Hepatocyte (in vitro differentiated cells): ENCODE measurements at regions not wholly inside any gene's neighbourhood (a gene's known extent, or its start where the extent isn't known, plus 50 kb on each side); places are given as distances from the start of the nearest gene placed in this dataset.

ENCODE experiments used
- DNase-seq: peaks from one replicate; pipeline ENCODE4 v3.0.0-alpha.2; 2016; ENCODE audit warnings: low spot score
- H2AFZ ChIP-seq: fragments of 200-600 bp; sonication (generic); 2 replicates; pipeline ENCODE4 v1.6.0; 2016; ENCODE audit warnings: antibody characterized with exemption, mild to moderate bottlenecking
- H3K27ac ChIP-seq: fragments of 200-600 bp; sonication (generic); 2 replicates; pipeline ENCODE4 v1.5.1; 2016; ENCODE audit warnings: mild to moderate bottlenecking
- H3K27me3 ChIP-seq: fragments of 200-600 bp; sonication (generic); 2 replicates; pipeline ENCODE4 v1.6.1; 2016
- H3K36me3 ChIP-seq: fragments of 200-600 bp; sonication (generic); replicated peaks from 2 replicates; pipeline ENCODE4 v1.5.1; 2016; ENCODE audit warnings: low read depth; ENCODE audit not compliant: insufficient read depth
- H3K4me1 ChIP-seq: fragments of 200-600 bp; sonication (generic); 2 replicates; pipeline ENCODE4 v1.5.1; 2016; ENCODE audit warnings: mild to moderate bottlenecking, moderate library complexity; ENCODE audit not compliant: insufficient read depth
- H3K4me2 ChIP-seq: fragments of 200-600 bp; sonication (generic); 2 replicates; pipeline ENCODE4 v1.6.0; 2016
- H3K4me3 ChIP-seq: fragments of 200-600 bp; sonication (generic); 2 replicates; pipeline ENCODE4 v1.5.1; 2016; ENCODE audit warnings: mild to moderate bottlenecking
- H3K79me2 ChIP-seq: fragments of 200-600 bp; sonication (generic); 2 replicates; pipeline ENCODE4 v1.6.0; 2017; ENCODE audit warnings: mild to moderate bottlenecking
- H3K9me2 ChIP-seq: fragments of 200-600 bp; sonication (generic); replicated peaks from 2 replicates; pipeline ENCODE4 v1.6.0; 2017; ENCODE audit warnings: mild to moderate bottlenecking; ENCODE audit not compliant: insufficient read depth
- H3K9me3 ChIP-seq: fragments of 200-600 bp; sonication (generic); 2 replicates; pipeline ENCODE4 v1.5.1; 2016; ENCODE audit warnings: low read depth, mild to moderate bottlenecking
- H4K20me1 ChIP-seq: fragments of 200-600 bp; sonication (generic); 2 replicates; pipeline ENCODE4 v1.6.0; 2016; ENCODE audit warnings: mild to moderate bottlenecking; ENCODE audit not compliant: insufficient read depth, poor library complexity, severe bottlenecking
- EZH2 ChIP-seq: fragments of 200-600 bp; sonication (generic); IDR thresholded peaks from 2 replicates; pipeline ENCODE4 v1.6.1; 2016; ENCODE audit warnings: antibody characterized with exemption, mild to moderate bottlenecking, borderline replicate concordance
- EZH2phosphoT487 ChIP-seq: fragments of 200-600 bp; sonication (generic); IDR thresholded peaks from one replicate; pipeline ENCODE4 v1.6.1; 2018; ENCODE audit warnings: antibody characterized with exemption, mild to moderate bottlenecking, low read depth, moderate library complexity; ENCODE audit not compliant: unreplicated experiment, severe bottlenecking
- whole genome bisulfite sequencing: methylation state at CpG from one replicate; pipeline ENCODE4 v1.1.6; 2016; ENCODE audit warnings: low lambda C conversion rate; ENCODE audit errors: missing lambda C conversion rate; 5-methylcytosine and 5-hydroxymethylcytosine counted together
- TF ChIP-seq, protein P1 (sequence below): fragments of 200-600 bp; sonication (generic); IDR thresholded peaks from 2 replicates; pipeline ENCODE4 v1.5.1; 2016; ENCODE audit warnings: antibody characterized with exemption, mild to moderate bottlenecking; ENCODE audit not compliant: poor library complexity

DNA sequence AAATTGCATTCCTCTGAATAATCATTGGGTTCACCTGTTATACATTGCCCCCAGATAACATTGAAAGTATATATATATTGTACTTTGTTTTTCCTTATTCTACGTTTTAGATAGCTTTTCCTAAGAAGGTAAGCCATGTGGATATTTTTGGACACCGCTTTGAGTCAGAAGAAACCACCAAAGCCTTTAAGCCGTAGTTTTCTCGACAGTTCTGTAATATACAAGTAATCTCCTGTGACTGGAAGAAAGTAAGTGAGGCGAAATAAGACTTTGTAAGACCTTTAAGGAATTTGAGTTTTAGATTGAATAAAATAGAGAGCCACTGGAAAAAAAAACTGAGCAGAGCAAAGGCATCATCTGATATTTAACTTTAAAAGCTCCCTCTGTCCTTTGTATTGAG, 1092.0 kb downstream of the DIPK2A start:
- no peak overlapping the region for H3K4me3 ChIP-seq
- DNase-seq: no peak
- H2AFZ ChIP-seq: no peak overlapping the region
- no peak overlapping the region for H3K27ac ChIP-seq
- 83% methylated on average over 5 of the region's 5 CpGs for WGBS
- no peaks in the 10 kb centered on the region for H3K4me1 ChIP-seq
- H3K9me2 ChIP-seq: no peaks in the 10 kb centered on the region
- H3K9me3 ChIP-seq: no peaks in the 10 kb centered on the region
- TF ChIP-seq, protein P1, sequence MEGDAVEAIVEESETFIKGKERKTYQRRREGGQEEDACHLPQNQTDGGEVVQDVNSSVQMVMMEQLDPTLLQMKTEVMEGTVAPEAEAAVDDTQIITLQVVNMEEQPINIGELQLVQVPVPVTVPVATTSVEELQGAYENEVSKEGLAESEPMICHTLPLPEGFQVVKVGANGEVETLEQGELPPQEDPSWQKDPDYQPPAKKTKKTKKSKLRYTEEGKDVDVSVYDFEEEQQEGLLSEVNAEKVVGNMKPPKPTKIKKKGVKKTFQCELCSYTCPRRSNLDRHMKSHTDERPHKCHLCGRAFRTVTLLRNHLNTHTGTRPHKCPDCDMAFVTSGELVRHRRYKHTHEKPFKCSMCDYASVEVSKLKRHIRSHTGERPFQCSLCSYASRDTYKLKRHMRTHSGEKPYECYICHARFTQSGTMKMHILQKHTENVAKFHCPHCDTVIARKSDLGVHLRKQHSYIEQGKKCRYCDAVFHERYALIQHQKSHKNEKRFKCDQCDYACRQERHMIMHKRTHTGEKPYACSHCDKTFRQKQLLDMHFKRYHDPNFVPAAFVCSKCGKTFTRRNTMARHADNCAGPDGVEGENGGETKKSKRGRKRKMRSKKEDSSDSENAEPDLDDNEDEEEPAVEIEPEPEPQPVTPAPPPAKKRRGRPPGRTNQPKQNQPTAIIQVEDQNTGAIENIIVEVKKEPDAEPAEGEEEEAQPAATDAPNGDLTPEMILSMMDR: no peak
- TF ChIP-seq EZH2 (no peak), EZH2phosphoT487 (no peak)
- H3K4me2 ChIP-seq: no peak overlapping the region
- H3K79me2 ChIP-seq: no peaks in the 10 kb centered on the region
- no peaks in the 10 kb centered on the region for H3K36me3 ChIP-seq
- H3K27me3 ChIP-seq: no peaks in the 10 kb centered on the region
- no peaks in the 10 kb centered on the region for H4K20me1 ChIP-seq

- peak; percentile 30 for DNase-seq
- Histone ChIP-seq H3K4me2 (no peak overlapping the region), H3K79me2 (no peaks in the 10 kb centered on the region), H3K36me3 (no peaks in the 10 kb centered on the region), H2AFZ (no peak overlapping the region), H4K20me1 (no peaks in the 10 kb centered on the region), H3K4me3 (no peak overlapping the region), H3K27me3 (no peaks in the 10 kb centered on the region), H3K9me3 (no peaks in the 10 kb centered on the region), H3K27ac (no peak overlapping the region), H3K9me2 (no peaks in the 10 kb centered on the region), H3K4me1 (no peaks in the 10 kb centered on the region)
- 89% methylated on average over 2 of the region's 2 CpGs for WGBS
- TF ChIP-seq, protein P1: no peak
- no peak for TF ChIP-seq EZH2
- no peak for TF ChIP-seq EZH2phosphoT487
Measured at GRCh38 chr3:145070795-145071194, 1090.2 kb downstream of the PLOD2 start.

DNA sequence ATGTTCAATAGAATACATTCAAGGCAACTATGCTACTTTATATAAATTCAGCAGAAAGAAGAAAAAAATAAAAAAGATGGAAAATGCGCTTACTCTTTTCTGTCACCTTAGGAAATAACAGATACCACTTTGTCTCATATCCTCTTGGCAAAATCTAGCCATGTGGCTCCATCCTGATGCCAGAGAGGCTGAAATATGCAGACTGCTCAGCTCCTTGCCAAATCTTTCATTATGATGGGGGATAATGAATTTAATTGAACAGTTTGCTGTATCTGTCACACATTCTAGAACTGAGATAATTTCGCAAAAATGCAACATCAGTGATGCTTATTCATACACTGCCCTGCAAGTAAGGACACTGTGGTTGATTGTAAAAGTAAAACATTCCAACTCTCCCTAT, 1081.5 kb downstream of the PLOD2 start:
- Histone ChIP-seq H3K9me3 (no peaks in the 10 kb centered on the region), H3K4me2 (no peak overlapping the region), H3K79me2 (no peaks in the 10 kb centered on the region), H2AFZ (no peak overlapping the region), H4K20me1 (no peaks in the 10 kb centered on the region), H3K27ac (no peak overlapping the region), H3K36me3 (no peaks in the 10 kb centered on the region), H3K9me2 (no peaks in the 10 kb centered on the region), H3K27me3 (no peaks in the 10 kb centered on the region), H3K4me1 (no peaks in the 10 kb centered on the region), H3K4me3 (no peak overlapping the region)
- TF ChIP-seq, protein P1: no peak
- TF ChIP-seq EZH2phosphoT487: no peak
- no peak for TF ChIP-seq EZH2
- 95% methylated on average over 2 of the region's 2 CpGs for WGBS
- DNase-seq: no peak

GRCh38 chr3:145087038-145087437, 1073.9 kb downstream of the PLOD2 start:
- no peak overlapping the region for H3K4me2 ChIP-seq
- no peaks in the 10 kb centered on the region for H3K4me1 ChIP-seq
- H3K9me3 ChIP-seq: no peaks in the 10 kb centered on the region
- no peak overlapping the region for H2AFZ ChIP-seq
- H3K36me3 ChIP-seq: no peaks in the 10 kb centered on the region
- H3K27me3 ChIP-seq: no peaks in the 10 kb centered on the region
- no peak overlapping the region for H3K27ac ChIP-seq
- no peaks in the 10 kb centered on the region for H3K79me2 ChIP-seq
- H3K4me3 ChIP-seq: no peak overlapping the region
- WGBS: 59% methylated on average over 1 of the region's 1 CpG
- DNase-seq: no peak
- H3K9me2 ChIP-seq: no peaks in the 10 kb centered on the region
- no peak for TF ChIP-seq EZH2
- no peak for TF ChIP-seq EZH2phosphoT487
- TF ChIP-seq, protein P1: no peak
- H4K20me1 ChIP-seq: no peaks in the 10 kb centered on the region
